HG03097 (cell line): ENCODE measurements at regions not wholly inside any gene's neighbourhood (a gene's known extent, or its start where the extent isn't known, plus 50 kb on each side); places are given as distances from the start of the nearest gene placed in this dataset.

ENCODE experiments used
- ATAC-seq: cut with Tn5 transposase; IDR thresholded peaks from one replicate; pipeline ENCODE4 v1.9.1; 2021; ENCODE audit not compliant: unreplicated experiment, low FRiP score

DNA sequence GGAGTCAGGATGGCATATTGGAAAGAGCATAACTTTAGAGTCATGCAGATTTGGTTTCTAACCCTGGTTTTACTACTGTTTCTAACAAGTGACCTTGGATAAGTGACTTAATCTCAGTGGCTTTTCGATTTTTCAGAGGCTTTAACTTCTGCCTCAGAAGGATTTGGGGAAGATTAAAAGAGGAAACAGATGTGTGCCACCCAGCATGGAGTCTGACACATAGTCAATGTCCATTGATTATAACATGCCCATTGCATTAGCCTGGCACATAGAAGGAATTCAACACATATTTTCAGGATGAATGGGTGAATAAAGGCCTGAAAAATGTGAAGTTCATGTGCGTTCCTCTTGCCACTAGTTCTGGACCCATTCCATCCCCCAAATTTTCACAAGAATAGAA, 438.2 kb downstream of the EPHA4 start:
- no peak for ATAC-seq

- peak; percentile 49 for ATAC-seq
Measured at GRCh38 chr2:221134718-221135117, 437.4 kb downstream of the EPHA4 start.

DNA sequence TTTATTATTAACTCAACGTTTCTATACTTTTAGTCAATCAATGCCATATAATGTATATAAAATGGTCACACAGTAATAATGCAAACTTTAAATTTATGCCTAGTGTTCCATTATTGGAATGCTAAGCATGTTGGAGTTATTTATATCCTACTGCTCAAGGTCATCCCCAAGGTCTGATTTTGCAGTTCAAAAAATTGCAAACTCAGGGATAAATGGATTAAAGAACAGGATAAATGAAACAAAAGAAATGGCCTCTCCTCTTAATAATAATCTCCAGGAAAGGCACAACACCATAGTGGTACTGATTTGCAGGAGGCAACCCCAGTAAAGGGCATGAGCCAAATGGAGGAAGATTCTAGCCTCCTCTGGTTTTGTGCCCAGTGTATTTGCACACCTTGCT, 436.4 kb downstream of the EPHA4 start:
- ATAC-seq, result no peak

DNA sequence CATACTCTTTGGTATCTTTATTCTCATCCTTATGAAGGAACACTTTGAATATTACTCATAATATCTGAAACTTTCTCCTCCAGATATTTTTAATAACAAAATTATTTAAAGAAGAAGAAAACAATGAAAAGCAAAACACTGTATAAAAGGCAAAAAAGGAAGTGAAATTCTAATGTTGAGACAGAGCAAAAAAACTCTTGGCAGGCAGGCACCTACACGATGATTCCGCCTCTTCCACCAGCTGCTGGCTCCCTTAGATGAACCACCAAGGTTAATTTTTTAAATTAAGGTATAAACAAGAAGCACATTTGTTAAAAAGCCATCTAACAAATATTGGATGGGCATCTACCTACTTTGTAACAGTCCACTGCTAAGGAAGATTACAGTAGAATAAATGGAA, 434.7 kb downstream of the EPHA4 start:
- ATAC-seq, result no peak

- no peak for ATAC-seq
Measured at GRCh38 chr2:221142341-221142740, 429.8 kb downstream of the EPHA4 start.

DNA sequence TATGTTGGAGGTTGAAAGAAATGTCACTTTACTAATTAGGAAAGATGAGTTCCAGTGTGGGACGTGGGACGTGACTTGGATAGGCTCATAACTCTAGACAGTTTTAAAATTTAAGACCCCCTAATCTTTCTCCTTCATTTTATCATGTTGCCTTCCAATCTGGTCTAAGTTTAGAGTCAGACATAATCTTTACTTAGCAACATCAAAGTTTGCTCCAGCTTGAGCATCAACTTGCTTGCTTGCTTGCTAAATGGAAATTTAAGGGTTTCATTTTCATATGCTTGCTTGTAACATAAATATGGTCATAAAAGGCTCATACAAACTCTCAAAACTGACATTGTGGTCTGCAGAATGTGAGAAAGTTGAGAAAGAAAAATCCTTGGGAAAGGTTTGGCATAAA, 428.9 kb downstream of the EPHA4 start:
- no peak for ATAC-seq

DNA sequence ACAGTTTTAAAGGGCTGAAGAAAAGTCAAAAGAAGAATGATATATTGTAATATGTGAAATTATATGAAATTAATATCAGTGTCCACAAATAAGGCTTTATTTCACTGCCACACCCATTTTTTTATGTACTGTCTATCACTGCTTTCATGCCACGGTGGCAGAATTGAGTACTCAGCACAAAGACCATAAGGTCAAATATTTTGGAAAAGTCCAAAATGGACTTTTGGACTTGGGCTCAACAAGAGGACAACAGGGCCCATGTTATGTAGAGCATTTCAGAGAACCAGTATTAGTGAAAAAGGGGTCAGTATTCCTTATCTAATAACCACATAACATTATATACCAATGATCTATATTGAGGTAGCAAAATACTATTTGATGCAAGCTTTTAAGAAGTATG, 427.2 kb downstream of the EPHA4 start:
- ATAC-seq, result no peak

- no peak for ATAC-seq
Measured at GRCh38 chr2:221145396-221145795, 426.7 kb downstream of the EPHA4 start.

DNA sequence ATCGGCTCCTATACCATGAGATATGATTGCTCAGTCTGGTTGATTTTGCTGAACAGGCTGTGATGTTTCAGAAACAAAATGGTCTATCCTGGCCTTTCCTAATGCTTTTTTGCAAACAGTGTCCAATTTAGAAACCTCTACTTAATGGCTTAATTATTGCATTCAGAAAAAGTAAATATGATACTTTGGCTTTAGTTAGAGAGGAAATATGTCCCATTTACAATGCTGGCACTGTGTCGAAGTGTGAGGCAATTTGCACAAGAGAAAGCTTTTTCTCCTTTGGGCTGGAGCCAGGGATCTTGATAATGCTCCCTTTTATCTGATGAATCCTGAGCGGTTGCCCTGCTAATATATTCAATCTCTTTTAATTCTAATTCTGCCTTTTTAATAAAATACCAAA, 418.9 kb downstream of the EPHA4 start:
- ATAC-seq, result no peak

GRCh38 chr2:221154176-221154575, 417.9 kb downstream of the EPHA4 start:
- ATAC-seq, result no peak

- no peak for ATAC-seq
Measured at GRCh38 chr2:221156062-221156734, 415.9 kb downstream of the EPHA4 start.

DNA sequence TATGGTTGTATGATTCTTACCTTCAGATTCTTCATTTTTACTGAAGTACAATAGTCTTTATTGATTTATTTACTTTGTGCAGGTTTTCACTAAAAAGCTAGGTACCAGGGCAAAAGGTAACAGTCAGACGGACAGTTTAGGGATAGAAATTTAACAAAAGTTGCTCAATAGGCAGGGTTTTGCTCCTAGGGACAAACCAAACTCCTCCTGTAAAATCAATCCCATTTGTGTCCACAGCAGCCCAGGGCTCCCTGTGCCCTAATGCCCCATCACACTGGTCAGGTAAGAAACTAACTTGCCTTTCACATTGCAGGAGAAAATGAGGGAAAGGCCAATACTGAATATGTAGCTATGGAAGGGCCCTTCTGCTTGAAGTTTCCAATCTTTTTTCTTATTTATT, 410.9 kb downstream of the EPHA4 start:
- ATAC-seq, result no peak

- ATAC-seq, result no peak
Measured at GRCh38 chr2:221166292-221166691, 405.8 kb downstream of the EPHA4 start.

DNA sequence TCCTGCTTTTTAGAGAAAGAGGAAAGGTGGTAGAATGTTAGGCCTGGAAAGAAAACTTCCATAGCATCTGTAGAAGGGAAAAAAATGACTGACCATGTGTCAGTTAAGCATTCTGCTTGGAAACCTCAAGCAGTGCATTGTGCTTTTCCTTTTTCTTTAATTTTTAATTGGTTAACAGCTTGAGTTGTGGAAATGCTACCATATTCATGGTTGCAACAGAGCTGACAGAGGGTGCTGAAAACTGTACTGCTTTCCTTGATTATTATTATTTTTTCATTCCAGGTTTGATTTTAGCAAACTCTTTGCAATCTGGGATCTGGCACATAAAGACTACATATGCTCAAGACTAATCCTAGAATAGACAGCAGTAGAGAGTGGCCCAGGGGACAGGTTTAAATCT, 404.5 kb downstream of the EPHA4 start:
- no peak for ATAC-seq

GRCh38 chr2:221169724-221170123, 402.4 kb downstream of the EPHA4 start:
- no peak for ATAC-seq

GRCh38 chr2:221170548-221170947, 401.6 kb downstream of the EPHA4 start:
- no peak for ATAC-seq

- ATAC-seq, result no peak
Measured at GRCh38 chr2:221176667-221177066, 395.4 kb downstream of the EPHA4 start.

- no peak for ATAC-seq
Measured at GRCh38 chr2:221178139-221178538, 394.0 kb downstream of the EPHA4 start.

DNA sequence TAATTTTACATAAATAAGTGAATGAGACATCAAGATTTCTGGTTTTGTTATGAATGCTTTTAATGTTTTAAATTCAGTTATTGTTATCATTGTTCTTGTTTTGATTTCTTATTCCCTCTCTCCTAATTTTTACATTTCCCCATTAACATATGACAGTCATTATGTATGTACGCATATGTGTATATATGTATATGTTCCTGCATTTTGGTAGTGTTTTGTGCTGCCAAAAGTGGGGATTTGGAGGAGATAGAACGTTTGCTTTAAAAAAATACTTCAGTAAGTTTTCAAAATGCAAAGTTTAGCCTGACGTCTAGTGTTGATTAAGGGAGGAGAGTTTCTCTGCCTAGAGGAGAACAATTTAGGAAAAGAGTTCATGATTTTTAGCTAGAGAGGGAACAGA, 385.2 kb downstream of the EPHA4 start:
- ATAC-seq, result no peak

GRCh38 chr2:221189431-221190067, 382.6 kb downstream of the EPHA4 start:
- ATAC-seq, result no peak

- no peak for ATAC-seq
Measured at GRCh38 chr2:221195829-221196228, 376.3 kb downstream of the EPHA4 start.

- no peak for ATAC-seq
Measured at GRCh38 chr2:221197225-221197856, 374.8 kb downstream of the EPHA4 start.
